ENCODE measurements at regions not wholly inside any gene's neighbourhood (a gene's known extent, or its start where the extent isn't known, plus 50 kb on each side); places are given as distances from the start of the nearest gene placed in this dataset.

DNA sequence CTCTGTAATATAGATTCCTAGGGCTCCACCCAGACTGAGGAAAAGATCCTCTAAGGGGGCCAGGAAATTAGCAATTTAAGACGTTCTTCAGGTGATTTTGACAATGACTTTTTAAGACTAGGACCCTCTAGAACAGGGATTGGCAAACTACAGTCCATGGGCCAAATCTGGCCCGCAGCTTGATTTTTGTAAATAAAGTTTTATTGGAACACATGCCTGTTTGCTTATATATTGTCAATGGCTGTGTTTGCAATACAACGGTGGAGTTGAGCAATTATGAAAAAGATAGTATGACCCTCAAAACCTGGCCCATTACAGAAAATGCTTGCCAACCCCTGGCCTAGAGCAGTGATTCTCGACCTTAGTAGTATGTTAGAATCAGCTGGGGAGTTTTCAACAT is 181.9 kb downstream of the SOX9 start:
- no peak for DNase-seq (ENCODE audit: low spot score)

DNA sequence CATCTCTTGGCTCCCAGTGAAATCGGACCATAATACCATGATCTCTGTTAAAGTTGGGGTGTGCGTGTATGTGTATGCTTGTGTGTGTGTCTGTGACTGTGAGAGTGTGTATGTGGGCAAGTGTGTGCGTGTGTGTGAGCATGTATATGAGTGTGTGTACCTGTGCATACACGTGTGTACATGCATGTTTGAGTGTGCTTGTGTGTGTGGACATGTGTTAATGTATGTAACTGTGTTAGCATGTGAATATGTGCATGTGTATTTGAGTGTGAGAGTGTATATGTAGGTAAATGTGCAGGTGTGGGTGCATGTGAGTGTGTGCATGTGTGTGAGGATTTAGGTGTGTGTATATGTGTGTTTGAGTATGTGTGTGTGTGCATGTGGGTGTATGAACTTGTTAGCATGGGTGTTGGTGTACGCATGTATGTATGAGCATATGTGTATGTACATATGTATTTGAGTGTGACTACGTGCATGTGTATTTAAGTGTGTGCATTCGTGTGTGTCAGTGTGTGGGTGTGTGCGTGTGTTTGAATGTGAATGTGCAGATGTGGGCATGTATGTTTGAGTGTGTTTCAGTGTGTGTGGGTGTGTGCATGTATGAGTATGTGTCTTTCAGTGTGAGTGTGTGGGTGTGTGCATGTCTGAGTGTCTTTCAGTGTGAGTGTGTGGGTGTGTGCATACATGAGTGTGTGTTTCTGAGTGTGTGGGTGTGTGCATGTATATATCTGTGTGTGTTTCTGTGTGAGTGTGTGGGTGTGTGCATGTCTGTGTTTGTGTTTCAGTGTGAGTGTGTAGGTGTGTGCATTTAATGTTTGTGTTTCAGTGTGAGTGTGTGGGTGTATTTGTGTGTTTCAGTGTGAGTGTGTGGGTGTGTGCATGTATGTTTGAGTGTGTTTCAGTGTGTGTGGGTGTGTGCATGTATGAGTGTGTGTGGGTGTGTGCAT is 183.2 kb downstream of the SOX9 start:
- DNase-seq (ENCODE audit: low spot score): no peak

DNA sequence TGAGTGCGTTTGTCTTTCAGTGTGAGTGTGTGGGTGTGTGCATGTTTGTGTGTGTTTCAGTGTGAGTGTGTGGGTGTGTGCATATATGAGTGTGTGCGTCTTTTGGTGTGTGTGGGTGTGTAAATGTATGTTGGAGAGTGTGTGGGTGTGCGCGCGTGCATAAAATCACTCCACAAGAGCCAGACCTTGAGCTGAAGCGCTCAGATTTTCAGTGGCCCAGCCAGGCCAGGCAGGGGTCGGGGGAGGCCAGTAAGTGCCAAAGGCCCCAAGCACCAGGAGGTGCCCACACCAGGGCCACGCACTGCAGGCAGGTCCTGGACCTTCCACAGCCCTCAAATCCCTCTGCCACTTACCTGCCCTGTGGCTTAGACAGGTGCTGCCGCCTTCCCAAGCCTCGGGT is 184.0 kb downstream of the SOX9 start:
- DNase-seq (ENCODE audit: low spot score): no peak

DNA sequence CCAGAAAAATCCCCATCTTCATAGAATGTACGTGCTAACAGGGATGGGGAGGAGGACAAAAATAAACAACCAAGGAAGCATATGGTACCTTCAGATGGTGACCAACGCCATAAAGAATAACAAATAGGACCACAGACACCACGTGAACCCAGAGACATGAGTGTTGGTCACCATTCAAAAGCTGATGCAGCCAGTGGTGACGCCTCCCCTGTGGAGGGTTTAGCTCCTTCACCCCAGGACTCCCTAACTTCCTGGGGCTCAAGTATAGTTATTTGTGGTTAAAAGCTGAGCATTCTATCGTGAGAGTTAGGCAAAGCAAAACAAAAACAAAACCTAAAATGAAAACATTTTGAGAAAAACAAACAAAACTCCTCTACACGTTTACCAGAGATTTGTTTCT is 184.7 kb downstream of the SOX9 start:
- no peak for DNase-seq (ENCODE audit: low spot score)

DNA sequence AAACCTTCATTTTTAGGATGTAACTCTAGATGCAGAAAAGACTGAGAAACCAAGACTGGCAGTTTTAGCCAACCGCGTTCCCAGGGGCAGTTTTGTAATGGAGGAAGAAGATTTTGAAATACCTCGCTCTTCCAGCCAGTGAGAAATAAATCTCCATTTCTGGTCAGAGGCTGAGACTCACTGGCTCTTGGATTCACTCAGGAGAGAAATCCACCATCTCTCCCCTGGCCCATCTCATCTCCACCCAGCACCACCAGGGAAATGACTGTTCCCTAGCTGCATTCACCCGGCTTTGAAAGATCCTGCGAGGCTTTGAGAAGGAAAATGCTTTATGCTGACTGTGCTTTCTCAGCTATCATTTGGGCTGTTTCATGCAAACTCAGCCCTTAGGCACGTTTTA is 185.2 kb downstream of the SOX9 start:
- no peak for DNase-seq (ENCODE audit: low spot score)

DNA sequence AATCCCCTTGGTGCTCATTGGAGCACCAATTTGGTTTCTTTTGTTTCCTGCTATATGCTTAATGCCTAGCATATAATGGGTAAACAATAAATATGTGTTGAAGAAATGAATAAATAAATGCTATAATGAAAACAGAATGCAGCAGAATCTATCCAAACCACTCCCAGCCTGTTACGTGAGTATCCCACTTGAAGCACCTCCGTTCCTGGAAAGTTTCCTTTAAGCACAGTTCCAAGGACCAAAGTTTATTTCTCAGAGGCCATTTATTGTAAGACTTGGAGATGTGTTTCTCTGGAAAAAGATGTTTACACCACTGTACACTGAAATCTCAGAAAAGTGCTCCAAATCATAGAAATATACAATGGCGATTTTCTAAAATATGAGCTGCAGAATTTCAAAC is 187.0 kb downstream of the SOX9 start:
- DNase-seq (ENCODE audit: low spot score): no peak

DNA sequence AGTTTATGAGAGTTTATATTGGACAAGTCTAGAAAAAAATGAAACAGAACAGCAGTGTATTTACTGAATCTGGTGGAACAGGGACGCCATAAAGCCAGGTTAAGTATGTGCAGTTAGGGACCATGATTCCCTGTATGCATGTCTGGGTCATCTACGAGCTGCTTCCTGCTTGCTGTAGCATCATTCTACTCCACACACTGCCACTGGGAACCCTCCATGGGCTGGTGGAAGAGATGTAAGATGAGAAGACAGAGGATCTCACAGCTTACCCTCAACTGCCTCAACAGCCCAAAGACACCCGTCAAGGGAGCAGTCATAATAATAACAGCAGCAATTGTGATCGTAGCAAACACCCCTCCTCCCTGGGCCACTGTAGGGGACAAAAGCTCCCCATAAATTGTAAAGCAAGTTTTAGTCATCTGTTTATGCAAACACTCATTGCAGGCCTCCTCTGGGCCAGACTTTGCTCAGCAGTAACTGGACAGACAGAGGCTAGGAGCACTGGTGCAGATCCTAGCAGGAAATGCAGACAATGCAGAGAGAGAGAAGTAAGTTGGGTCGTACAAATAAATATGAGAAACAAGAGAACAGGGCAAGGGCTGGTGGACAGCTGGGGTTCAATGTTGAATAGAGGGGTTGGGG is 188.0 kb downstream of the SOX9 start:
- DNase-seq (ENCODE audit: low spot score): no peak

DNA sequence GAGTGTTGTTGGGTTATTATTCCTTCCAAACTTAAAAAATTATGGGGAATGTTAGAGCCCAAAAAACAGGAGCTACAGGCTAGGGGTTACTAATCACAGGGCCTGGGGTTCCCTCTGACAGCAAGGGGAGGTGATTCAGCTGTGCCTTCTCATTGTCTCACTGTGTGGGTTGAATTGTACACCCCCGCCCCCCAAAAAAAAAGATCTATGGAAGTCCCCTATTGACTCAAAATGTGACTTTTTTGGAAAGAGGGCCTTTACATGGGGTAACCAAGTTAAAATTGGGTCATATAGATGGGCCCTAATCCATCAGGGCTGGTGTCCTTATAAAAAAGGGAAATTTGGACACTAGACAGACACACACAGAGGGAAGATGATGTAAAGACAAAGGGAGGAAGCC is 190.2 kb downstream of the SOX9 start:
- no peak for DNase-seq (ENCODE audit: low spot score)

DNA sequence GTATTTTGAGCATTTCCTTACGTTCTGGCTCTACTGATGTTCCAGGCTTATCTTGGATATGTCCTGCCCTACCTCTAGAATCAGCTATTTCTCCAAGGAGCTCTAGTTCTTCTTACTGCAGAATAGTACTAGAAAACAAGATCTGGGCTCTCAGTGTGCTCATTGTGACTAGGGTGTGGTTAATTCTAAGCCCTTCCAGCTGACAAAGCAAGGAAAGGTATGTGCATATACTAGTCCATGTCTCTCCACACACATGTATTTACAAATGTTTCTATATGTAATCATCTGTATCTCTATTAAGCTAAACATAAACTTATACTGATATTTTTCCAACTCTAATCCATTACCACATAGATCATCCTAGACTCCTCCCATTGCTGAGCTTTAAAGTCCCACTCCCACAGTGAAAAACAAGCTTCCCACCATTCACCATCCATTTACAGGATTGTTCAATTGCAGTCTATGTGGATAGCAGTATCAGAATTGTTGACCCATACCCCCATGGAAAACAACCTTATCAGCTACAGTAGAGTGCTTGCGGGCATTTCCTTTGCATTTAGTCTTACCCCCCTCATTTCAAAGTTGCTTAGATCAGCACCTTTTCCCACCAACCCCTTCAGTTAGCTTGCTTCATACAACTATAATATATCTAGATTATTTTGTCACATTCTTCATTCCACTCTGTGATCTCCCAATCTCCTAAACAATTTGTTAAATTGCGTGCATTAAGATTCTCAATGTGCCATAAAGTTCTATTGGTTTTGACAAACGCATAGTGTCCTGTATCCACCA is 194.5 kb downstream of the SOX9 start:
- DNase-seq (ENCODE audit: low spot score): no peak

DNA sequence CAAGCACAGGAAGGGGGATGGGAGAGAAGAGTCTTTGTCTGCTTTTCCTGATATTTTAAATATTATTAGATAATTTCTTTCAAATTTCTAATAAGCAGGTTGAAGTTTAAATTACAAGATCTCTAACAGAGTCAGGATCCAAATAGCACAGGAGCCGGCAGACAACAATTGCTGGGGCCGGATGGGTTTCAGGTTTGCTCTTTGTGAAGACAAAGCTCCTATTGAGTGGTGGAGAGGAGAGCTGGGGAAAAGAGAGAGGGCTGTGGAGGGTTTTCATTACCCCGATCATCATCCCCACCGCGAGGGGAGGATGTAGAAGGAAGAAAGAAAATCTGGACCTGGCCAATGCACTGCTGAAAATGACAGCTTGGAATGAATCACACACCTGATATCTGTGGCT is 197.3 kb downstream of the SOX9 start:
- DNase-seq (ENCODE audit: low spot score): no peak

DNA sequence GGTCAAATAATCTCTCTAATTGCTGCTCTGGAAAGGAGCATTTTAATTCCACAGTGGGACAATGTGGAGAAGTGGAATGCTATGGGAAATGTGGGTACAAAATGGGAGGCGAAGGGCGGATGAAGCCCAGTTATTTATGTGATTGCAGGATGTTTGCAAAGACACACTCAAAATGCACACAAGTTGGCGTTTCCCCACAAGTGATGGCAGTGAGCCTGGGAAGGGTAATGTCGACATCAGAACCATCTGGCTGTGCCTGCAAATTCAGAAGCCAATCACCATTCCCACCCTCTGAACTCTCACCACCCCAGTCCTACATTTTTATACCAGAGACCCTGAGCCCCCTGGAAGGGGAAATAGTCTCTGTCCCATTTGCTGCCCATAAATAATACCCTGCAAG is 201.1 kb downstream of the SOX9 start:
- no peak for DNase-seq (ENCODE audit: low spot score)

DNA sequence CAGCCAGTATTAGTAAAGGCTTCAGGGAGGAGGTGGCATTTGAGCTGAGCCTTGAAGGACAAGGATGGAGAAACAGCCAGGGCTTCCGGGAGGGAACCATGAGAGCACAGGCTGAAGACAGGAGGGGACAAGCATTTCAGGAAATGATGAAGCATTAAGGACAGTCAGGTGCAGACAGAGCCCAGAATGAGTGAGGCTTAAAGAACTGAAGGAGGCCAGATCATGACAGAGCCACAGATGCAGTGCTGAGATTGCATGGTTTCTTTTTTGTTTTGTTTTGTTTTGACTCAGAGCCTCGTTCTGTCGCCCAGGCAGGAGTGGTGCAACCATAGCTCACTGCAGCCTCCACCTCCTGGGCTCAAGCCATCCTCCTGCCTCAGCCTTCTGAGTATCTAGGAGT is 211.5 kb downstream of the SOX9 start:
- DNase-seq (ENCODE audit: low spot score): no peak

DNA sequence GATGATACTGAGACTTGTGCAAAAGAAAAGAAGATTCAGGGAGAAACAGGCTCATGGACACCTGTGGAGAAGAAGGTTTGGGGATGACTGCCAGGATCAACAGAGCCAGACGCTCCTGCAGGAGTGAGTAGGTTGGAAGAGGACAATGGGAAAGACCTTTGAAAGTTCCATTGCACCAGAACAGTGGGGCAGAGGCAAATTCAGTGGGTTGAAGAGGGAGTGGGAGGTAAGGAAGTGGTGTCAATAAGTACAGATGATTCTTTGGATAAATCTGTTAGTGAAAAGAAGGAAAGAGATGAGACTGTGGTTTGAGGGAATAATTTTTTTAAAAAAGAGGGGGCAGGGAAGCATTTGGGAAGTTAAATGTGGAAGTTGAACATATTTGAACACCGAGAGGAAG is 212.8 kb downstream of the SOX9 start:
- no peak for DNase-seq (ENCODE audit: low spot score)

DNA sequence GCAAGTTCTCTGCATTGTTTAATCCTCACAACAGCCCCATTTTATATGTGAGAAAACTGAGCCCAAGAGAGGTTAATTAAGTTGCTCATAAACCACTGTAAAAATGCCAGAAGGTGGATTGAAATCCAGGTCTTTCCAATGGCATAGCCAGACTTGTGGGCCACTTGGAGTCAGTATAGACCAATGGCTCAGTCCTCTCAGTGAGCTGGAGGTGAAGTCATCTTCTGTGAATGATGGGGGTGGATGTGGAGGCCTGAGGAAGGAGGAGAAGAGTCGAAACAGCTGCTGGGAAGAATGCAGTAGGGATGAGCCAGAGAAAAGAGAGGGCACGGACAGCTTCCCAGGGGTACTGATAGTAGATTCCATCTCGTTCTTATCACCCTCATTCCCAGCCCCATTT is 213.4 kb downstream of the SOX9 start:
- no peak for DNase-seq (ENCODE audit: low spot score)

DNA sequence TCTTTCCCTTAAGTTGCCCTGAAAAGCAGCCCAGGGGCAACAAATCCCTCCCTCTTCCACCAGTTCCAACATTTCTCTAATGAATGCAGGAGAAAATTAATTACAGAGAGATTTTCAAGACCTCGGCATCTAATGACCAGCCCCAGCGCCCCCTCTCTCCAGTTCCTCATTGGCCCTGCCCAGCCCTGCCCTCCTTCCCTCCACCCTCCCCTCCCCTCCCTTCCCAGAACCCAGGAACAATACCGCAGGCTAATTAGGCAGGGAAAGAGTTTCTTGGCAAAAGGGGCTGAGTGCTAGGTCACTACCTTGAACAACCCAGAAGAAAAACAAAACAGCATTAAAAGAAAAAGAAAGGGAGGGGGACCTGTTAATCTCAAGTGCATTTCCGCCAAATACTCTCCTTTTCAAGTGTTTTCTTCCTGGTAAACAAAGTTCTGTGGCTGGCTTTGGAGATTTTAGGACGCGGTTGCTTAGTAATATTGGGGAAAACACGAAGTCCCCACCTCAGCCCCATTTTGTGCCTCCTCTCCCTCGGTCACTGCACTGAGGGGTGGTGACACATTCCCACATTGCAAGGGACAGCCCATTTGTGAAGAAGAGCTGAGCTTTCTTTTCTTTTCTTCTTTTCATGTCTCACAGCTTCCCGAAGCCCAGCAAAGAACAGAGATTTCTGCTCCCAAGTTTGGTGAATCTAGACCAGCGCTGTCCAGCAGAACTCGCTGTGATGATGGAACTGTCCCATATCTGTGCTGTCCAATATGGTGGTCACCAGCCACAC is 215.4 kb downstream of the SOX9 start:
- no peak for DNase-seq (ENCODE audit: low spot score)

DNA sequence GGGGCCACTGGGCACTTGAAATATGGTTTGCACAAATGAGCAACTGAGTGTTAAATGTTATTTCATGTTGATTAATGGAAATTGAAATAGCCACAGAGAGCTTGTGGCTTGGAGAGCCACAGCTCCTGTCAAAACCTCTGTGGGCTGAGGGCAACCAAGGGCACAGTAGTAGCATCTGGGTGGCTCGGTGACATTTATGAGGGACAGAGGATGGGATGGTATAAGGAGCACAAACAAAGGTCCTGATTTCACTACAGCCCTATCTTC is 215.9 kb downstream of the SOX9 start:
- DNase-seq (ENCODE audit: low spot score): no peak

DNA sequence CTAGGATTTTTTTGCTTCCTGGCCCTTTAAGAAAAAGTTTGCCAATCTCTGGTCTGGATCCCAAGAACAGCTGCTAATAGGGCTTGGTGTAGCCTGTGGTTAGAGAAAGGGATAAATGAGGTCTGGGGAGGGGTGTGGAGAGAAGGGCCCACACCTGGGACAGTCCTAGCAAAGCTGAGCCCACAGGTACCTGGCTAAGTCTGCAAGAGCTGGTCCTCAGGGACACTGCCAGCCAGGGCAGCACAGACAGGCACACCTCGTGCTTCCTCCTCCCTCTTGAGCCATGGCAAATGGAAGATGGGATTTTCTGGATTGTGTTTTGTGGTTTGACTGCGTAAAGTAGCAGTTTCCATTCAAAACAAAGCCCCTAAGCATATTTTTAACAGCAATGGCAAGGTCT is 217.5 kb downstream of the SOX9 start:
- DNase-seq (ENCODE audit: low spot score): no peak

DNA sequence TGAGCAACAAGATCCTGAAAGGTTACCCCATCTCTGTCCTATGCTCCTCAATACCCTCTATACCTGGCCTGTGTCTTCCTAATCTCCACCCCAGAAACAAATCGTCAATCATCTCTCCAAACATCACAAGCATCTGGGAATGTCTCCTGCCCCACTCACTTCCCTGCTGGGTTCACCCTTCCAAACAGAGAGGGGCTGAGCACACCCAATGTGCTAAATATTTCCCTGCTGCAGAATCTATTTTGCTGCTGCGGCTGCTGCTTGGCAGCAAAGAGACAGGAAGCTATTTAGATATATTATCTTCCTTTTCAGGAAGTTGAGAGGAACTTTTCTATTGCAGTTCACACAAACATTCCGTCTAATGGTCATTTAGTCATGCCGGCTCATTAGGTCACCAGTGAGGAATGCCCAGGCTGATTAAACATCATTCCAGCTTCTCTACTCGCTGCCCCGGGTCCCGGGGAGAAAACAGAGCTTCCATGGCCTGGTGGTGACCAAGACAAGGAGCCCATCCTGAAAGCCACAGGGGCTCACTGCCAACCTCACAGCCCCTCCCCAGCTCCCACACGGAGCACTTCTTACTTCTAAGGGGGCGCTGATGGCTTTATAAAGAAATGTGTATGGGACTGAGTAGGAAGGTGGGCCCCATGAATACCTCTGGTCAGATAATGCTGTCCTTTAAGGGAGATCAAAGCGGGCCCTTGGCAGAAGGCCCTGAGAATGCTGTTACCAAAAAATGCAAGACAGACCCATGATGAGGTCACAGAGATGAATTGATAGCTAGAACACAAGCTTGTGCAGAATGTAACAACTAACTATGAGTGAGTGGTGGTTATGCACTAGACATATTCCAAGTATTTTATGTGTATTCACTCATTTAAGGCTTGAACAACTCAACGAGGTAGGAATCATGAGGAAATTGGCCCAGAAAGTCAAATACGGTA is 218.3 kb downstream of the SOX9 start:
- peak; percentile 42 for DNase-seq (ENCODE audit: low spot score)

DNA sequence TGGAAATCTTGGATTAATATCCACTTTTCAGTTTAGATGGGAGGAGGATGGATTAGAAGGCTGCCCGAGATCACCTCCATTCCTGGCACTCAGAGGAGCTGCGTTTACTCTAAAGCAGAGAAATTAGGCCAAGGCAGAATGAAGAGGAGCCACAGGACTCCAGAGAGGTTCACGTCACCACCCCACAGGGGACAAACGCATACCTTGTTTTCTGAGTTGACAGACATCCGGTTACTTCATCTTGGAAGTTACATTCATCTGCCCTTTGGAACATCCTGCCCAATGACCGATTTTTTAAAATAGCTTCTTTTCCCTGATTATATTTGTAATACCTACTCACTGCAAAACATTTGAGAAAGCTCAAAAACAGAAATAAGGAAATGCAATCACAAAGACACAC is 220.0 kb downstream of the SOX9 start:
- no peak for DNase-seq (ENCODE audit: low spot score)

DNA sequence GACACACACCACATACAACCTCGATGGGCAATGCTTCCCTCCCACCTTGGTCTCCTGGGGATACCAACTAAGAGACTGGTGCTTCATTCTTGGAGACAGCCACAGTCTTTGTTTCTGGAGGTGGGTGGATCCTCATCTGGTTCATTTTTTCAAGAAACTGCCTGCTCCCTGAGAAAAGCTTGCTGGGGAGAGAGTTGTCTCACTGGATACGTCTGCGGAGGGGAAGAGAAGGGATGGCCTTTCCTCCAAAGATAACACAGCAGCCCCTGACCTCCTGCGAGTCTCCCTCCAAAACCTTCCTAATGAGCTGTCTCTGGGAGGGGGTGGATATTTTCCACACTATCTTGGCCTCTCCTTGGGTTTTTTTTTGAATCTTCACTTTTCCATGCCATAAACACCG is 221.2 kb downstream of the SOX9 start:
- peak; percentile 53 for DNase-seq (ENCODE audit: low spot score)

All from COLO829 (cell line).